ENCODE measurements at regions not wholly inside any gene's neighbourhood (a gene's known extent, or its start where the extent isn't known, plus 50 kb on each side); places are given as distances from the start of the nearest gene placed in this dataset.

DNA sequence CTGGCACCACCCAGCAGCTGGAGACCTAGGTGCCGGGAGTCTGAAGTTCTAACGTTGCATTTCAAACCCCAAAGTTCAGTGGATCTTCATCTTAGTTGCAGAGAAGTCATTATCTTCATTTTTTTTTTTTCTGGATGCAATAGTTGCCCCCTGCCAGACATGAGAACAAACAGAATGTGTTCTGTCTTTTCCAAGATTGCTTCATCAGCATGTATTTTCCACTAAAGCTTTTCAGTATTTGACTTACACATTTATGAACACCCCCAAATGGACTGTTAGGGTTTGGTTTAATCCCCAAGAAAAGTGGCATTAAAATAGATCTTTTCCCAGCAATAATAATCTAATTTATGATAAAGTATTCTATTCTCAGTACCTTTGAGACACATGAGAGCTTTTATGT is 135.2 kb upstream of the OSMR start:
- TF ChIP-seq, protein P1, sequence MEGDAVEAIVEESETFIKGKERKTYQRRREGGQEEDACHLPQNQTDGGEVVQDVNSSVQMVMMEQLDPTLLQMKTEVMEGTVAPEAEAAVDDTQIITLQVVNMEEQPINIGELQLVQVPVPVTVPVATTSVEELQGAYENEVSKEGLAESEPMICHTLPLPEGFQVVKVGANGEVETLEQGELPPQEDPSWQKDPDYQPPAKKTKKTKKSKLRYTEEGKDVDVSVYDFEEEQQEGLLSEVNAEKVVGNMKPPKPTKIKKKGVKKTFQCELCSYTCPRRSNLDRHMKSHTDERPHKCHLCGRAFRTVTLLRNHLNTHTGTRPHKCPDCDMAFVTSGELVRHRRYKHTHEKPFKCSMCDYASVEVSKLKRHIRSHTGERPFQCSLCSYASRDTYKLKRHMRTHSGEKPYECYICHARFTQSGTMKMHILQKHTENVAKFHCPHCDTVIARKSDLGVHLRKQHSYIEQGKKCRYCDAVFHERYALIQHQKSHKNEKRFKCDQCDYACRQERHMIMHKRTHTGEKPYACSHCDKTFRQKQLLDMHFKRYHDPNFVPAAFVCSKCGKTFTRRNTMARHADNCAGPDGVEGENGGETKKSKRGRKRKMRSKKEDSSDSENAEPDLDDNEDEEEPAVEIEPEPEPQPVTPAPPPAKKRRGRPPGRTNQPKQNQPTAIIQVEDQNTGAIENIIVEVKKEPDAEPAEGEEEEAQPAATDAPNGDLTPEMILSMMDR (IDR thresholded peaks at IDR 0.05) = no peak
- no peak for TF ChIP-seq EZH2 (IDR thresholded peaks at IDR 0.05)

Data from neural progenitor cell (in vitro differentiated cells).